ENCODE measurements at regions not wholly inside any gene's neighbourhood (a gene's known extent, or its start where the extent isn't known, plus 50 kb on each side); places are given as distances from the start of the nearest gene placed in this dataset.

DNA sequence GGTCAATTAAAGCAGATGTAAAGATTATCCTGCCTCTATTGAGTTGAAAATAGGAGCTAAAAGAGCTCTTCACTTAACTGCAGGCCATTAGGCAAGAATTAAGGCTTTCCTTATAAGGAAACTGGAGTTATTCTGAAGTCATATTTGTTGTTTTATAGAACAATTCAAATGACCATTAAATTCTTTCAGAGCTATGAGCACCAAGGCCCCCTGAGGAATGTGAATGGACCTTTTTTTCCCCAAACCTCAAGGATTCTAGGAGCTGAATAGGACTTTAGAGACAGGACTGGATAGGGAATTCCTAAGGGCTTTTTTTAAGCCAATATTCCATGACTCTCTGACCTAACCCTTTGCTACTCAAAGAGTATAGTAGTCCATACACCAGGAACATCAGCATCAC, 565.7 kb upstream of the BTBD3 start:
- TF ChIP-seq, protein P1, sequence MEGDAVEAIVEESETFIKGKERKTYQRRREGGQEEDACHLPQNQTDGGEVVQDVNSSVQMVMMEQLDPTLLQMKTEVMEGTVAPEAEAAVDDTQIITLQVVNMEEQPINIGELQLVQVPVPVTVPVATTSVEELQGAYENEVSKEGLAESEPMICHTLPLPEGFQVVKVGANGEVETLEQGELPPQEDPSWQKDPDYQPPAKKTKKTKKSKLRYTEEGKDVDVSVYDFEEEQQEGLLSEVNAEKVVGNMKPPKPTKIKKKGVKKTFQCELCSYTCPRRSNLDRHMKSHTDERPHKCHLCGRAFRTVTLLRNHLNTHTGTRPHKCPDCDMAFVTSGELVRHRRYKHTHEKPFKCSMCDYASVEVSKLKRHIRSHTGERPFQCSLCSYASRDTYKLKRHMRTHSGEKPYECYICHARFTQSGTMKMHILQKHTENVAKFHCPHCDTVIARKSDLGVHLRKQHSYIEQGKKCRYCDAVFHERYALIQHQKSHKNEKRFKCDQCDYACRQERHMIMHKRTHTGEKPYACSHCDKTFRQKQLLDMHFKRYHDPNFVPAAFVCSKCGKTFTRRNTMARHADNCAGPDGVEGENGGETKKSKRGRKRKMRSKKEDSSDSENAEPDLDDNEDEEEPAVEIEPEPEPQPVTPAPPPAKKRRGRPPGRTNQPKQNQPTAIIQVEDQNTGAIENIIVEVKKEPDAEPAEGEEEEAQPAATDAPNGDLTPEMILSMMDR (IDR thresholded peaks at IDR 0.05) = no peak
- DNase-seq (no peak), ATAC-seq (no peak)
- intact Hi-C loops (cut with DNase I, micrococcal nuclease) = no loop called here
- peaks cover 8% of the 10 kb centered on the region for H3K4me1 ChIP-seq (ENCODE audit: low read depth)
- no peaks in the 10 kb centered on the region for H3K36me3 ChIP-seq (ENCODE audit: low read depth)
- H3K4me3 ChIP-seq = no peak overlapping the region
- H3K9me3 ChIP-seq = no peaks in the 10 kb centered on the region

DNA sequence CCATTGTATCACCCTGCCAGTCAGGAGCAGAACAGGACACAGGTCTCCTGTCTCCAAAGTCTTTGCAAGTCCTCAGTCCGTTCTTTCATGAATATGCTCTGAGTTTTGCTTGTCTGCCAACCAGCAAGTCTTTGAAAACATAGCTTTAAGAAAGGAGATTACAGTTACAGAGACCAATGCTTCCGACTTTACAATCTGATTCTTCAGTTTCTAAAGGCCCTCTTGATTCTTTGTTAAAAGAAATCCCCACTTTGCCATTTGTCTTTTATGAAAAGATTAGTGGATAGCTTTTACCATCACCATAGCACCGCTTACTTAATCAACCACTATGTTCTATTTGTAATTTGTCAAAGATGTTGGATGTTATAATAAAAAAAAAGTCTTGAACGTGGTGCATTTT, 562.8 kb upstream of the BTBD3 start:
- intact Hi-C loops (cut with DNase I, micrococcal nuclease) = no loop called here
- no peak for ATAC-seq
- H3K9me3 ChIP-seq = no peaks in the 10 kb centered on the region

DNA sequence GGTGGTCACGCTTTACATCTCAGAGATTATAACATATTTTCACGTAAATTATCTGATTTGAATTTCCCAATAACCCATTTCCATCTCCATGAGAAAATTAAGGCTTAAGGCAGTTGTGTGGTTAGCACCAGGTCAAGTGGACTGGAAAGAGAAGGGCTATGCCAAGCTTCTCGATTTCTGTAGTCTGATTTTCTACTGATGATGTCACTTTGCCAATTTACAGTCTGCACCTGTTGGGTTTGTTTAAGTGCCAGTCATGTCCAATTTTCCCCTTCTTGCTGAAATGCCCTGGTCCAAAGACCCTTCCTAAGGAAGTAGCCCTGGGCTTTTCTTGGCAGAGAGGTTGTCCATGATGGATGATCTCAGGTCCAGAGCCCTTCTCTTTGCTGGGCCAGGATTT, 562.3 kb upstream of the BTBD3 start:
- TF ChIP-seq, protein P1 (IDR thresholded peaks at IDR 0.05) = no peak
- ATAC-seq (no peak), DNase-seq (no peak)
- intact Hi-C loops (cut with DNase I, micrococcal nuclease) = no loop called here
- H3K4me1 ChIP-seq (ENCODE audit: low read depth) = peaks cover 8% of the 10 kb centered on the region
- H3K4me3 ChIP-seq = no peak overlapping the region
- no peaks in the 10 kb centered on the region for H3K9me3 ChIP-seq
- no peaks in the 10 kb centered on the region for H3K36me3 ChIP-seq (ENCODE audit: low read depth)

More for the DNA sequence above, 562.8 kb upstream of the BTBD3 start:
- peaks cover 8% of the 10 kb centered on the region for H3K4me1 ChIP-seq (ENCODE audit: low read depth)
- H3K36me3 ChIP-seq (ENCODE audit: low read depth) = no peaks in the 10 kb centered on the region
- H3K4me3 ChIP-seq = no peak overlapping the region
- TF ChIP-seq, protein P1 (IDR thresholded peaks at IDR 0.05) = no peak
- no peak for DNase-seq

DNA sequence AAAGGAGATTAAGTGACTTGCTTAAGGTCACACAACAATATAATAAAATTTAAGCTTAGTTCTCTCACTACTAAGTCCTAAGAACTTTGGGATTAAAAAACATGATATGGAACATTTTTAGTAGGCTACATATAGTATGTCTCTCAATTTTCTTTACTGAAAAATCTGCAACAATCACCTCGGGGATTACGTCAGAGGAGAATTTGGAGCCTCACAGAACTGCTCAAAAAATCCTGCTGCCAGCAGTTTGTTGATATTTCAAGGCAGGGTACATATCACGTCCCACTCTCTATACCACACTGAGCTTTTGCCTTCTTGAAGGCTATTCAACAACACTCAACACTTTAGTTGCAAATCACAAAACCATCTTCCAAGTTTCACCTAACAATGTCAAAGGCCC, 561.6 kb upstream of the BTBD3 start:
- no peak for DNase-seq
- no peaks in the 10 kb centered on the region for H3K9me3 ChIP-seq
- peaks cover 8% of the 10 kb centered on the region for H3K4me1 ChIP-seq (ENCODE audit: low read depth)
- TF ChIP-seq, protein P1 (IDR thresholded peaks at IDR 0.05) = no peak
- intact Hi-C loops (cut with DNase I, micrococcal nuclease) = no loop called here
- no peaks in the 10 kb centered on the region for H3K36me3 ChIP-seq (ENCODE audit: low read depth)
- ATAC-seq = no peak
- no peak overlapping the region for H3K4me3 ChIP-seq

DNA sequence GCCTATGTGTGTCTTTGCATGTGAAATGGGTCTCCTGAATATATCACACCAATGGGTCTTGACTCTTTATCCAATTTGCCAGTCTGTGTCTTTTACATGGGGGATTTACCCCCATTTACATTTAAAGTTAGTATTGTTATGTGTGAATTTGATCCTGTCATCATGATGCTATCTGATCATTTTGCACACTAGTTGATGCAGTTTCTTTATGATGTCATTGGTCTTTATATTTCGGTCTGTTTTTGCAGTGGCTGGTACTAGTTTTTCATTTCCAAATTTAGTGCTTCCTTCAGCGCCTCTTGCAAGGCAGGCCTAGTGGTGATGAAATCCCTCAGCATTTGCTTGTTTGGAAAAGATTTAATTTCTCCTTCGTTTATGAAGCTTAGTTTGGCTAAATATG, 555.2 kb upstream of the BTBD3 start:
- TF ChIP-seq, protein P1 (IDR thresholded peaks at IDR 0.05) = no peak
- intact Hi-C loops (cut with DNase I, micrococcal nuclease) = no loop called here
- DNase-seq (no peak), ATAC-seq (no peak)
- no peaks in the 10 kb centered on the region for H3K36me3 ChIP-seq (ENCODE audit: low read depth)
- no peaks in the 10 kb centered on the region for H3K9me3 ChIP-seq
- H3K4me1 ChIP-seq (ENCODE audit: low read depth) = no peaks in the 10 kb centered on the region
- no peak overlapping the region for H3K4me3 ChIP-seq

DNA sequence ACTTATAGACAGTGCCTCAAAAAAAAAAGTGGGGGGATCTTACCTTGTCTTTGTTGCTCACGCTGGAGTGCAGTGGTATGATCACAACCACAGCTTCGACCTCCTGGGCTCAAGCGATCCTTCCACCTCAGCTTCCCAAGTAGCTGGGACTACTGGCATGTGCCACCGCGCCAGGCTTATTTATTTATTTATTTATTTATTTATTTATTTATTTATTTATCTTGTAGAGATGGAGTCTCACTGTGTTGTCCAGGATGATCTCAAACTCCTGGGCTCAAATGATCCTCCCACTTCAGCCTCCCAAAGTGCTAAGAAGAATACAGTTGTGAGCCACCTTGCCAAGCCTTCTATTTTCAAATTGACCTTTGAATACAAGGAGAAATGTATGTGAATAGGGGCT, 553.0 kb upstream of the BTBD3 start:
- no peak overlapping the region for H3K4me3 ChIP-seq
- no peaks in the 10 kb centered on the region for H3K36me3 ChIP-seq (ENCODE audit: low read depth)
- intact Hi-C loops (cut with DNase I, micrococcal nuclease) = no loop called here
- DNase-seq = no peak
- H3K4me1 ChIP-seq (ENCODE audit: low read depth) = no peaks in the 10 kb centered on the region
- no peaks in the 10 kb centered on the region for H3K9me3 ChIP-seq
- TF ChIP-seq, protein P1 (IDR thresholded peaks at IDR 0.05) = no peak
- ATAC-seq = no peak

Measured in mucosa of descending colon (tissue), 3 donors.